ENCODE measurements at regions not wholly inside any gene's neighbourhood (a gene's known extent, or its start where the extent isn't known, plus 50 kb on each side); places are given as distances from the start of the nearest gene placed in this dataset.

GRCh38 chr10:133015816-133016462 lies 71.8 kb upstream of the ADGRA1 start:
- intact Hi-C loops (cut with DNase I): no loop called here
- no peak overlapping the region for H3K4me3 ChIP-seq
- peaks cover 0 to 33% (median 0%) of the 10 kb centered on the region in 4 donors for H3K27me3 ChIP-seq
- DNase-seq (ENCODE audit: extremely low spot score): no peak
- whole genome bisulfite sequencing: 93% methylated on average over 19 of the region's 34 CpGs
- TF ChIP-seq EP300 (IDR thresholded peaks at IDR 0.05) (no peak), CTCF (IDR thresholded peaks at IDR 0.05) (no peak), POLR2A (IDR thresholded peaks at IDR 0.05; ENCODE audit: low read depth) (no peak), POLR2AphosphoS5 (IDR thresholded peaks at IDR 0.05) (no peak)
- H3K27ac ChIP-seq (replicated peaks in 1 of 4): no peak overlapping the region
- H3K9me3 ChIP-seq: no peaks in the 10 kb centered on the region
- H3K4me1 ChIP-seq: no peaks in the 10 kb centered on the region
- H3K36me3 ChIP-seq: no peaks in the 10 kb centered on the region

- no peak for DNase-seq (ENCODE audit: extremely low spot score)
- no peak overlapping the region for H3K4me3 ChIP-seq
- no peaks in the 10 kb centered on the region for H3K4me1 ChIP-seq
- H3K27me3 ChIP-seq: peaks cover 0 to 28% (median 0%) of the 10 kb centered on the region in 4 donors
- no peak overlapping the region for H3K27ac ChIP-seq (replicated peaks in 1 of 4)
- no peaks in the 10 kb centered on the region for H3K9me3 ChIP-seq
- intact Hi-C loops (cut with DNase I): no loop called here
- no peaks in the 10 kb centered on the region for H3K36me3 ChIP-seq
- TF ChIP-seq POLR2AphosphoS5 (IDR thresholded peaks at IDR 0.05) (no peak), CTCF (IDR thresholded peaks at IDR 0.05) (no peak), POLR2A (IDR thresholded peaks at IDR 0.05; ENCODE audit: low read depth) (no peak), EP300 (IDR thresholded peaks at IDR 0.05) (no peak)
- 92% methylated on average over 5 of the region's 18 CpGs for WGBS
Measured at GRCh38 chr10:133015321-133015720, 72.4 kb upstream of the ADGRA1 start.

GRCh38 chr10:133014416-133015210 lies 72.2 kb upstream of the CFAP46 start:
- TF ChIP-seq POLR2AphosphoS5 (IDR thresholded peaks at IDR 0.05) (no peak), EP300 (IDR thresholded peaks at IDR 0.05) (no peak), POLR2A (IDR thresholded peaks at IDR 0.05; ENCODE audit: low read depth) (no peak)
- H3K27ac ChIP-seq (replicated peaks in 1 of 4): no peak overlapping the region
- WGBS: 89% methylated on average over 27 of the region's 38 CpGs
- no peak overlapping the region for H3K4me3 ChIP-seq
- H3K4me1 ChIP-seq: peaks cover 0 to 5% (median 2%) of the 10 kb centered on the region in 4 donors
- H3K27me3 ChIP-seq: peaks cover 0 to 29% (median 0%) of the 10 kb centered on the region in 4 donors
- H3K9me3 ChIP-seq: no peaks in the 10 kb centered on the region
- no peak for DNase-seq (ENCODE audit: extremely low spot score)
- intact Hi-C loops (cut with DNase I): no loop called here
- H3K36me3 ChIP-seq: no peaks in the 10 kb centered on the region

GRCh38 chr10:133013463-133013862 lies 71.1 kb upstream of the CFAP46 start:
- H3K36me3 ChIP-seq: no peaks in the 10 kb centered on the region
- no peak for TF ChIP-seq POLR2A (IDR thresholded peaks at IDR 0.05; ENCODE audit: low read depth)
- H3K4me1 ChIP-seq: peaks cover 0 to 8% (median 3%) of the 10 kb centered on the region in 4 donors
- 74% methylated on average over 18 of the region's 18 CpGs for WGBS
- H3K4me3 ChIP-seq: no peak overlapping the region
- intact Hi-C loops (cut with DNase I): no loop called here
- H3K27me3 ChIP-seq: peaks cover 0 to 27% (median 0%) of the 10 kb centered on the region in 4 donors
- H3K27ac ChIP-seq (replicated peaks in 1 of 4): peak overlapping the region in 2 of 4 donors; percentile 34 to 46
- no peaks in the 10 kb centered on the region for H3K9me3 ChIP-seq
- no peak for DNase-seq (ENCODE audit: extremely low spot score)

- intact Hi-C loops (cut with DNase I): no loop called here
- Histone ChIP-seq H3K27me3 (peaks cover 0 to 27% (median 0%) of the 10 kb centered on the region in 4 donors), H3K9me3 (no peaks in the 10 kb centered on the region), H3K4me3 (no peak overlapping the region), H3K36me3 (no peaks in the 10 kb centered on the region), H3K4me1 (peaks cover 0 to 8% (median 3%) of the 10 kb centered on the region in 4 donors), H3K27ac (replicated peaks in 1 of 4) (peak overlapping the region in 2 of 4 donors; percentile 34 to 46)
- 89% methylated on average over 58 of the region's 58 CpGs for WGBS
- no peak for DNase-seq (ENCODE audit: extremely low spot score)
- no peak for TF ChIP-seq POLR2AphosphoS5 (IDR thresholded peaks at IDR 0.05)
- no peak for TF ChIP-seq POLR2A (IDR thresholded peaks at IDR 0.05; ENCODE audit: low read depth)
- TF ChIP-seq CTCF (IDR thresholded peaks at IDR 0.05): no peak
- no peak for TF ChIP-seq EP300 (IDR thresholded peaks at IDR 0.05)
Measured at GRCh38 chr10:133012573-133013359, 70.4 kb upstream of the CFAP46 start.

Measured in esophagus muscularis mucosa (tissue), 4 donors.